ENCODE measurements at regions not wholly inside any gene's neighbourhood (a gene's known extent, or its start where the extent isn't known, plus 50 kb on each side); places are given as distances from the start of the nearest gene placed in this dataset.

DNA sequence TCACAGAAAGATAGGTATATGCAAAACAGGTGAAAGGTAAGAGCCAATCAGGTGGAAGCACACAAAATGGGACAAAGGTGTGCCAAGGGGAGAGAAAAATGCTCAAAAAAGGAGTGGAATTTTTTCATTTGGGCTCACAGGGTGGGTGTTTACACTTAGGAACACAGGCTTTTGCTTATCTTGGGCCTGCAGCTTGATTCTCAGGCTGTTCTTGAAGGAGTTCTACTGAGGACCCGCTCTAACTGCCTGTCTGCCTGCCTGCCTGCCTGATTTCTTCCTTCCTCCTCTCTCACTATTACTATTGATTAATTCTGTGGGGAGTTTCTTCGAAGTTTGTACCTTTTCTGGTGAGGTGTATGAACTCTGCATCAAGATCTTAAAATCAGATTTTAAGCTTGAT lies 120.3 kb upstream of the CTSO start:
- H3K36me3 ChIP-seq (ENCODE audit: insufficient read depth, low read length), result no peaks in the 10 kb centered on the region
- no peaks in the 10 kb centered on the region for H3K4me1 ChIP-seq (ENCODE audit: insufficient read depth, low read length, poor library complexity, severe bottlenecking)
- intact Hi-C loops (cut with micrococcal nuclease; ENCODE audit: unreplicated experiment), result no loop called here
- H4K20me1 ChIP-seq (ENCODE audit: insufficient read depth, low read length), result no peaks in the 10 kb centered on the region
- peaks cover 5% of the 10 kb centered on the region; the same call in 1 of the 2 replicates for H3K9me3 ChIP-seq (ENCODE audit: low read length)
- BruUV-seq (replicated peaks), result no TSS peak
- no peaks in the 10 kb centered on the region for H3K79me2 ChIP-seq (ENCODE audit: insufficient read depth, low read depth, low read length)
- H2AFZ ChIP-seq (ENCODE audit: low read length), result no peak overlapping the region
- no peak overlapping the region for H3K4me2 ChIP-seq (ENCODE audit: low read length)
- H3K4me3 ChIP-seq (ENCODE audit: low read depth, low read length, poor library complexity, severe bottlenecking), result no peak overlapping the region
- no peaks in the 10 kb centered on the region for H3K9me2 ChIP-seq (ENCODE audit: insufficient read depth, low read length)
- CTCF ChIA-PET (ENCODE audit: unreplicated experiment), result no interaction called here
- POLR2A ChIA-PET, result interaction anchor here (0.6 kb wide), 1 partner anchor 26 kb away, joined by 3 read pairs; no protein-coding TSS in a partner anchor
- no peak for TF ChIP-seq EZH2phosphoT487 (IDR thresholded peaks at IDR 0.05; ENCODE audit: borderline replicate concordance, low read depth, low read length)
- no peak overlapping the region for H3K27ac ChIP-seq (ENCODE audit: low read depth, low read length, poor library complexity, severe bottlenecking)
- no peak for DNase-seq (ENCODE audit: low spot score)

DNA sequence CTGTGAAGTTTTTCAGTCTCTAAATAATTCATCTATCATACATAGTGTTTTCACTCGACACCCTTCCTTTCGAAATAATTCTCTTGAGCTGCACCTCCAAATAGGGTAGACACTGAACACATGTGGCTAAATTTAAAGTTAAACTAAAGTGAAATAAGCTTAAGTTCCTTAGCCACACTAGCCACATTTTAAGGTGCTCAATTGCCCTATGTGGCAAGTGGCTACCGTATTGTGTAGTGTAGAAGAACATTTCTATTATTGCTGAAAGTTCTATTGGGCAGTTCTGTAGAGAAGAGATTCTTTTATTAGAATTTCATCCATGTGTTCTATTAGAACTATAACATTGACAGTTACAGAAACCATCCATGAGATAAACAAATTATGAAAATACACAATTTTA lies 107.0 kb upstream of the CTSO start:
- no peak overlapping the region for H3K4me3 ChIP-seq (ENCODE audit: low read depth, low read length, poor library complexity, severe bottlenecking)
- no peaks in the 10 kb centered on the region for H3K9me3 ChIP-seq (ENCODE audit: low read length)
- no peaks in the 10 kb centered on the region for H3K79me2 ChIP-seq (ENCODE audit: insufficient read depth, low read depth, low read length)
- no peaks in the 10 kb centered on the region for H3K9me2 ChIP-seq (ENCODE audit: insufficient read depth, low read length)
- H3K4me2 ChIP-seq (ENCODE audit: low read length), result no peak overlapping the region
- no peak for DNase-seq (ENCODE audit: low spot score)
- intact Hi-C loops (cut with micrococcal nuclease; ENCODE audit: unreplicated experiment), result no loop called here
- H2AFZ ChIP-seq (ENCODE audit: low read length), result no peak overlapping the region
- TF ChIP-seq CTCF (conservative IDR thresholded peaks at IDR 0.05; ENCODE audit: low read length) (no peak), EZH2phosphoT487 (IDR thresholded peaks at IDR 0.05; ENCODE audit: borderline replicate concordance, low read depth, low read length) (no peak)
- ChIA-PET POLR2A (no interaction called here), CTCF (ENCODE audit: unreplicated experiment) (no interaction called here)
- no TSS peak for BruUV-seq (replicated peaks)
- no peak overlapping the region for H3K27ac ChIP-seq (ENCODE audit: low read depth, low read length, poor library complexity, severe bottlenecking)
- H3K36me3 ChIP-seq (ENCODE audit: insufficient read depth, low read length), result no peaks in the 10 kb centered on the region
- H4K20me1 ChIP-seq (ENCODE audit: insufficient read depth, low read length), result no peaks in the 10 kb centered on the region
- no peaks in the 10 kb centered on the region for H3K4me1 ChIP-seq (ENCODE audit: insufficient read depth, low read length, poor library complexity, severe bottlenecking)

DNA sequence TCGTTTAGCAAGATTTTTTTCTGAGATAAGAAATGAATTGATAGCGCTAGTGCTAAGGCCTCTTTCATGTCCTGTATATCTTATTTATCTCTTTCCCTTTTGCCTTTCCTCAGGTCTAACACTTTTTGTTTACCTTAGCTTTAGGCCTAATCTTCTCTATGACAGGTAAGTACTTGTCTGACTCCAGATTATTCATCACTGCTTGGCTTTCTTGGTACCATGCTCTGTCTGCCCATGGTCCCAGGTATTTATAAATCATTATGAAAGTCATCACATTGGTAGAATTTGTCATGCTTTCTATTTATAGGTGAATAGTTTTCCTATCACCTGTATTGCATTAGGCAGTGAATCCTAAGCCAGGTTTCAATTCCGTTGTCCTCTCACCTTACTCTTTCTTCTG lies 99.5 kb upstream of the CTSO start:
- intact Hi-C loops (cut with micrococcal nuclease; ENCODE audit: unreplicated experiment), result no loop called here
- TF ChIP-seq CTCF (conservative IDR thresholded peaks at IDR 0.05; ENCODE audit: low read length) (no peak), EZH2phosphoT487 (IDR thresholded peaks at IDR 0.05; ENCODE audit: borderline replicate concordance, low read depth, low read length) (no peak)
- Histone ChIP-seq H3K27ac (ENCODE audit: low read depth, low read length, poor library complexity, severe bottlenecking) (no peak overlapping the region), H3K36me3 (ENCODE audit: insufficient read depth, low read length) (no peaks in the 10 kb centered on the region), H3K9me2 (ENCODE audit: insufficient read depth, low read length) (no peaks in the 10 kb centered on the region), H3K4me1 (ENCODE audit: insufficient read depth, low read length, poor library complexity, severe bottlenecking) (no peaks in the 10 kb centered on the region), H3K79me2 (ENCODE audit: insufficient read depth, low read depth, low read length) (no peaks in the 10 kb centered on the region), H2AFZ (ENCODE audit: low read length) (no peak overlapping the region), H3K4me3 (ENCODE audit: low read depth, low read length, poor library complexity, severe bottlenecking) (no peak overlapping the region), H4K20me1 (ENCODE audit: insufficient read depth, low read length) (no peaks in the 10 kb centered on the region), H3K4me2 (ENCODE audit: low read length) (no peak overlapping the region), H3K9me3 (ENCODE audit: low read length) (no peaks in the 10 kb centered on the region)
- no TSS peak for BruUV-seq (replicated peaks)
- CTCF ChIA-PET (ENCODE audit: unreplicated experiment), result no interaction called here
- no peak for DNase-seq (ENCODE audit: low spot score)
- POLR2A ChIA-PET, result interaction anchor here (0.6 to 1.1 kb wide), 2 partner anchors 86 to 432 kb away, joined by 3 read pairs; no protein-coding TSS in a partner anchor

All from OCI-LY7 (cell line).